Embryonic facial prominence (tissue), 1 donor: ENCODE measurements at regions not wholly inside any gene's neighbourhood (a gene's known extent, or its start where the extent isn't known, plus 50 kb on each side); places are given as distances from the start of the nearest gene placed in this dataset.

ENCODE experiments used
- DNase-seq: peaks from one replicate; pipeline ENCODE4 v3.0.0-alpha.2; 2016; ENCODE audit errors: extremely low spot score

GRCh38 chr12:124188561-124189405, 106.1 kb upstream of the RFLNA start:
- DNase-seq = no peak

DNA sequence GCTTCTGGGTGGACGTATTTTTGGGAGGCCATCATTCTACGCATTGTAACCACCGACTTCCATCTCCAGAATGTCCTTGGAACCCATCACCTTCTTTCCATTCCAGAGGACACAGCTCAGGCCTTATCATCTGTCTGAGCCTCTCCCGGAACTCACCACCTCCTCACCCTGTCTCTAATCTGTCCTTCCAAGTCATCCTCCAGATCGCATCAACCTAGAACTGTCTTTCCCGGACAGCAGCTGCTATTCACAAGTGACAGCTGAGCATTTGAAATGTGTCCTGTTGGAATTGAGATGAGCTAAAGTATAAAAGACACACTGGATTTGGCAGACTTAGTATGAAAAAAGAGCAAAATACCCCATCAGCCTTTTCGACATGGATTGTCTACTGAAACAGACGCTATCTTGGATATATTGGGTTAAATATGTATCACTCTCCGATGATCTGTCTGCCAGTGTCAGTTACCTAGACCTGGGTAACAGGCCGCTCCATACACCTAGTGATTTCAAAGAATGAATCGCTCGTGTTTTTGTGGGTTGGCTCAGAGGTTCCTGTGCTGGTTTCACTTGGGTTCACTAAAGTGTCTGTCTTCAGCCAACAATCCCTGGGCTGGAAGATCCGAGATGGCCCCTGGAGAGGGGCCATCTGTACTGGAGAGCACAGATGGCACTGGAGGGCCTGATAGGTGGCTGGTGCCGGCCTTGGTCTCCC, 104.4 kb upstream of the RFLNA start:
- no peak for DNase-seq

DNA sequence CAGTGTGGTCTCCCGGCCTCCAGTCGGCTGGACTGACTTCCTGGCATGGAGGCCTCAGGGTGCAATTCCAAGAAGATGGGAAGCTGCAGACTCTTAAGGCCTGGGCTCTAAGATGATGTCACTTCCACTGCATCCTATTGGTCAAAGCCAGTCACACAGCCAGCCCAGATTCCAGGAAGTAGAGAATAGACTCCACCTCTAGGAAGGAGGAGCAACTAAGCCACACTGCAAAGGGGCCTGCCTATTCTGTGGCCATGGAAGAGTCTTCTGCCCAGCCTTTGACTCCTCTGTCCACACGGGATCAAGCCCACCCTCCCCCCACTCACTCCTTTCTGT, 103.9 kb upstream of the RFLNA start:
- DNase-seq = no peak

GRCh38 chr12:124191966-124192365, 102.9 kb upstream of the RFLNA start:
- DNase-seq = no peak

- no peak for DNase-seq
Observed at GRCh38 chr12:124194264-124194892, 100.5 kb upstream of the RFLNA start.

- DNase-seq = no peak
Observed at GRCh38 chr12:124194893-124195566, 99.9 kb upstream of the RFLNA start.

- DNase-seq = no peak
Observed at GRCh38 chr12:124195567-124195942, 99.3 kb upstream of the RFLNA start.

DNA sequence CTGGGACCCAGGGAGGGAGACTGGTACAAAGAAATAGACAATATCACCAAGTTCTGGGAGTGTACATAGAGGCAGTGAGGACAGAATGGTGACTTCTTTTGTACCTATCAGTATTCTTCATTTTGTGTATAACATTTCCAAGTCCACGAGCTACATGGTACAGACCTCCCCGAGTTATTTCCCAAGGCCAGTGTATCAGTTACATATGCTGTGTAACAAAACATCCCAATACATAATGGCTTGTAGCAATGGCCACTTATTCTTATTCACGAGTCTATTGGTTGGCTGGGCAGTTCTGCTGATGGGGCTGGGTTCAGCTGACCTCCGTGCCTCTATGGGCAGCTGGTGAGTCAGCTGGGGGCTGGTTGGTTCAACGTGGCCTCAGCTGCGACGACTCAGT, 98.7 kb upstream of the RFLNA start:
- DNase-seq = no peak

DNA sequence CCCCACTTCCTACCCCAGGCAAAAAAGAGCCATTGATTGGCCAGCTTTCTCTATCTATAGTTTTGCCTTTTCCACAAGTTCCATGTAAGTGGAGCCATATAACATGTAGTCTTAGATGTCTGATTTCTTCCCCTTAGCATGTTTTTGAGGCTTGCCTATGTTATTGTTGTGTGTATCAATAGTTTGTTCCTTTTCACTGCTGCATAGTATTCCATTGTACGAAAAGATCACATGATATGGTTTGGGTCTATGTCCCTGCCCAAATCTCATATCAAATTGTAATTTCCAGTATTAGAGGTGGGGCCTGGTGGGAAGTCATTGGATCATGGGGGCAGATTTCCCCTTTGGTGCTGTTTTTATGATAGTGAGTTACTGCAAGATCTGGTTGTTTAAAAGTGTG, 93.6 kb upstream of the RFLNA start:
- DNase-seq = no peak

GRCh38 chr12:124203176-124203575, 91.7 kb upstream of the RFLNA start:
- no peak for DNase-seq

- no peak for DNase-seq
Observed at GRCh38 chr12:124205405-124205804, 89.5 kb upstream of the RFLNA start.

GRCh38 chr12:124207049-124207448, 87.8 kb upstream of the RFLNA start:
- DNase-seq = no peak

- no peak for DNase-seq
Observed at GRCh38 chr12:124207617-124208016, 87.3 kb upstream of the RFLNA start.

- no peak for DNase-seq
Observed at GRCh38 chr12:124208489-124208888, 86.4 kb upstream of the RFLNA start.

DNA sequence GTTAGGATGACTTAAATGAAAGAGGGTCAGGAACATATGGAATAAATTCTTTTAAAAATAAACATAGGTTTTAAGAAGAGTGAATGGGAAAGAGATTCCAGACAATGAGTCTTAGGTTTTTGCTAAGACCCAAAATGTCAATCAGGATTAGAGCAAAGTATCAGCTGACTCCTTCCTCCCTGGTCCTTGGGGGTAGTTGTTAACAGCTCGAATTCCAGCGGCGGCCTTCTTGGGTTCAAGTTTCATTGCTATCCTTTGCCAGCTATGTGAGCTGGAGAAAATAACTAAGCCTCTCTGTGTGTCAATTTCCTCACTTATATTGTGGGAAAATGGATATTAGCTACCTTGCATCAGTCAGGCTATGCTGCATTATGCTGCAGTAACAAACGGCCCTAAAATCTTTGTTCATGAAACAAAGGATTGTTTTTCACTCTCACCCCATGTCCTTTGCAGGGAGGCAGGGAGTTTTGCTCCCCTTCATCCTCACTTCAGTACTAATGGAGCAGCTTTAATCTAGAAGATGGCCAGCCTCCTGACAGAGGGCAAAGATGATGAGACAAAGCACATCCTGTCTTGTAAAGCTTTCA, 83.8 kb upstream of the RFLNA start:
- DNase-seq = no peak

GRCh38 chr12:124211753-124212152, 83.1 kb upstream of the RFLNA start:
- DNase-seq = no peak

- no peak for DNase-seq
Observed at GRCh38 chr12:124213666-124214347, 81.1 kb upstream of the RFLNA start.

DNA sequence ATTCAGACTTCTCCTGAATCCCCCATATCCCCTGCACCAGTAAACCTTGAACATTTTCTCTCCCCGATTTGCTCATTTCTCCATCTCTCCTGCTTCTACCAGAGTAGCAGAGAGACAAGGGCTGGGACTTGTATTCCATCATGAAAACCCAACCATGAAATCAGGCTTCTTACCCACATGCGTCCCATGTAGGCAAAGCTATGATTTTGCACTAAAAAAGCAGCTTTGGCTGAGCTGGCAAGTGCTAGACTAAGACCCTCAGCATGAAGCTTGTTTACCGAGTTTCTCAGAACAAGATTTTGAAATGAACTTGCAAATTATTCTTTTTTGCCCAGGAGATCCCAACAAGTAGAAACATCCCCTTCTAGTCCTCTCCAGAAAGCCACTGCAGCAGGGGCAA, 80.3 kb upstream of the RFLNA start:
- no peak for DNase-seq

- no peak for DNase-seq
Observed at GRCh38 chr12:124216966-124217365, 77.9 kb upstream of the RFLNA start.

GRCh38 chr12:124217508-124218242, 77.2 kb upstream of the RFLNA start:
- no peak for DNase-seq

DNA sequence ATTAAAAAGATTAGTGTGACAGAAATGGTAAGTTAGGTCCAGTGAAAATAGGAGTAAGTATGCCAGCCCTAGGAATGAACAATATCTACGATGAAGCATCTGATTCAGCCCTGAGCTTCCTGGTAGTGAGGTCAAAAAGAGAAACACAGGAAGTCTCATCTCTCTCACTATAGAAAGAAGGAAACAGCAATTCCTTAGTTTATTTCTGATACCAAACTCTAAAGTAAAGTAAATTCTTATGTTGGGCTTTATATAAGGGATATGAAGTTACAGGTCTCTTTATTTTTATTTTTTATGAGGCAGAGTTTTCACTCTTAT, 76.7 kb upstream of the RFLNA start:
- no peak for DNase-seq
